ENCODE measurements at regions not wholly inside any gene's neighbourhood (a gene's known extent, or its start where the extent isn't known, plus 50 kb on each side); places are given as distances from the start of the nearest gene placed in this dataset.

DNA sequence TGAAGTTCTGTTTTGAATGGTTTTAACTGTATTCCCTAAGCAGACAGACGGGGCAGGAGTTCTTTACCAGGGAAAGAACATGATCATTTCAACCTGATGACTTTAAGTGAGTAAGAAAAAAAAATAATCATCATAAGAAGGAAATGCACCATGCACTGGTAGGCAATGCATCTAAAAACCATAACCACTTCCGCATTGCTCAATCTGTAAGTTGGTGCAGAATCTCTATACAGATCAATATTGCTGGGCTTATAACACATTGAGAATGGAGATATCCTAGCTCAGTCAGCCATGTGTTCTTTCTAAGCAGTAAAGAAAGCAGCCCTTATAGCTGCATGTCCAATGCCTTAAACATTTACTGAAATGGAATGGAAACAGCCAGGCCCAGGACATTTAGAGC lies 407.1 kb upstream of the DMAC1 start:
- Histone ChIP-seq H3K4me1 (no peaks in the 10 kb centered on the region), H3K27ac (no peak overlapping the region), H3K36me3 (no peaks in the 10 kb centered on the region), H3K4me3 (no peak overlapping the region), H3K9me3 (no peaks in the 10 kb centered on the region), H3K27me3 (no peaks in the 10 kb centered on the region)
- ATAC-seq = no peak
- TF ChIP-seq CTCF (IDR thresholded peaks at IDR 0.05) (no peak), EP300 (IDR thresholded peaks at IDR 0.05) (no peak), POLR2AphosphoS5 (IDR thresholded peaks at IDR 0.05) (no peak), POLR2A (IDR thresholded peaks at IDR 0.05) (no peak)
- WGBS, 2 donors (ENCODE audit: low coverage in 1 of 2) = 59 to 60% methylated on average over 1 to 2 of the region's 2 CpGs

DNA sequence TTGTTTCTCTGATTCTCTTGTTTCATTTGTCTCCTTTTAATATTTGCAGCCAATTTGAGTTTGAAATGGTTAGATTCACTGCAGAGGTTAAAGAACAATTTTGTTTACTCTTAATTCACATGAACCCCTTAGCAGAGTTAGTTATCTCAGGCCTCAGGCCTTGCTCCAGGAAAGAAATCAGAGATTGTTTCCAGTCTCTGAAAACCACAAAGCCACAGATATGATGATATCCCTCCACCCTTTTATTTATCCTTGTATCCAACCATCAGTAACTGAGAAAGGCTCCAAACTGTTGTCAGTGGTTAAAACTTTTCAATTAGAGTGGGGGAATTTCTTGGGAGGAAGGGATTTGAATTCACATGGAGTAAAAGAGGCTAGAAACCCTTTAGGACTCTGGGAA lies 406.0 kb upstream of the DMAC1 start:
- Histone ChIP-seq H3K36me3 (no peaks in the 10 kb centered on the region), H3K9me3 (no peaks in the 10 kb centered on the region), H3K27ac (no peak overlapping the region), H3K4me3 (no peak overlapping the region), H3K27me3 (no peaks in the 10 kb centered on the region), H3K4me1 (no peaks in the 10 kb centered on the region)
- ATAC-seq = no peak
- TF ChIP-seq EP300 (IDR thresholded peaks at IDR 0.05) (no peak), CTCF (IDR thresholded peaks at IDR 0.05) (no peak), POLR2A (IDR thresholded peaks at IDR 0.05) (no peak), POLR2AphosphoS5 (IDR thresholded peaks at IDR 0.05) (no peak)

DNA sequence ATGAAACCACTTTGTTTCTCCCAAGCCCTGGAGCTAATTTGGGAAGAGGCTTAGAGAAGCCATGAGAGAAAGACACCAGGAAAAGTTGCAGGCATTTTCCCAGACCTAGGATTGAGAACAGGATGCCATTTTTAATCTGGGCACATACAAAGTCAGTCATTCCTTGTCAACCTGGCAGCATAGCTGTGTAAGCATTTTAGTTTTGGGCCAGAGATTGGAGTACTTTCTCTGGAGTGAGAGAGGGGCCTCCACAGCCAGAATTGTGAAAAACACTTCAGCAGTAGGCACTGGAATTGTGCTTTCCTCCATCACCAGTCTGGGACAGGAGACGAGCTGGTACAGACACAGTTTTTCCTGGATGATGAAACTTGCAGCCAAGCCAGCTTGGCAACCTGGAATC lies 390.3 kb upstream of the DMAC1 start:
- no CpG with 5 or more reads among the region's 1 CpG for WGBS, 2 donors (ENCODE audit: low coverage in 1 of 2)
- ATAC-seq = no peak

GRCh38 chr9:8188723-8189407 lies 389.3 kb upstream of the DMAC1 start:
- Histone ChIP-seq H3K27ac (no peak overlapping the region), H3K36me3 (no peaks in the 10 kb centered on the region), H3K4me1 (no peaks in the 10 kb centered on the region), H3K4me3 (no peak overlapping the region), H3K27me3 (no peaks in the 10 kb centered on the region), H3K9me3 (peaks cover 0 to 22% (median 0%) of the 10 kb centered on the region in 3 donors)
- WGBS, 2 donors (ENCODE audit: low coverage in 1 of 2) = 81 to 86% methylated on average over 6 of the region's 6 CpGs
- TF ChIP-seq CTCF (IDR thresholded peaks at IDR 0.05) (no peak), POLR2AphosphoS5 (IDR thresholded peaks at IDR 0.05) (no peak), POLR2A (IDR thresholded peaks at IDR 0.05) (no peak), EP300 (IDR thresholded peaks at IDR 0.05) (no peak)
- no peak for ATAC-seq

More for the DNA sequence above, 390.3 kb upstream of the DMAC1 start:
- TF ChIP-seq CTCF (IDR thresholded peaks at IDR 0.05) (no peak), POLR2AphosphoS5 (IDR thresholded peaks at IDR 0.05) (no peak), POLR2A (IDR thresholded peaks at IDR 0.05) (no peak), EP300 (IDR thresholded peaks at IDR 0.05) (no peak)
- H3K27ac ChIP-seq = no peak overlapping the region
- no peaks in the 10 kb centered on the region for H3K27me3 ChIP-seq
- H3K4me1 ChIP-seq = no peaks in the 10 kb centered on the region
- H3K36me3 ChIP-seq = no peaks in the 10 kb centered on the region
- no peak overlapping the region for H3K4me3 ChIP-seq
- peaks cover 0 to 22% (median 0%) of the 10 kb centered on the region in 3 donors for H3K9me3 ChIP-seq

DNA sequence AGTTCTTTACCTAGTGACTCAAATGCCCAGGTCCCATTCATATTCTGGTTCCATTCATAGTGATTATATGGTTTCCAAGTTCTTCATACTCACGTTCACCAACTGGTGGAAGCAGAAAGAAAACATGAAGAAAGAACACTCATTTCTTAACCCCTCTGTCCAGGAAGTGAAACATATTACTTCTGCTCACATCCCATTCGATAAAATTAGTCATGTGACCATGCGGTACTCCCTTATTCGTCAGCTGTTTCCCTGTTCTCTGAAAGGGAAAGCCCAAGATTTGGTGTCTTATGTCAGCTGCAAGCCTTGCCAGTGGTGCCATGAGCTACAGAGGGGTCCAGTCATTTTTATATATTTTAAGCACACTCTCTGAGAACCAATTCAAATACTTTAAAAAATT lies 387.0 kb upstream of the DMAC1 start:
- Histone ChIP-seq H3K27ac (no peak overlapping the region), H3K4me1 (no peaks in the 10 kb centered on the region), H3K27me3 (no peaks in the 10 kb centered on the region), H3K9me3 (peaks cover 0 to 11% (median 0%) of the 10 kb centered on the region in 3 donors), H3K36me3 (no peaks in the 10 kb centered on the region), H3K4me3 (no peak overlapping the region)
- no peak for ATAC-seq
- TF ChIP-seq CTCF (IDR thresholded peaks at IDR 0.05) = no peak
- no peak for TF ChIP-seq POLR2A (IDR thresholded peaks at IDR 0.05)
- TF ChIP-seq POLR2AphosphoS5 (IDR thresholded peaks at IDR 0.05) = no peak
- TF ChIP-seq EP300 (IDR thresholded peaks at IDR 0.05) = no peak
- WGBS, 2 donors (ENCODE audit: low coverage in 1 of 2) = 80 to 95% methylated on average over 3 to 4 of the region's 4 CpGs

Measured in gastroesophageal sphincter (tissue), 4 donors.